PC-9 (cell line): ENCODE measurements at regions not wholly inside any gene's neighbourhood (a gene's known extent, or its start where the extent isn't known, plus 50 kb on each side); places are given as distances from the start of the nearest gene placed in this dataset.

ENCODE experiments used
- EZH2 ChIP-seq: fragments of 200-600 bp; sonication (generic); IDR thresholded peaks from 2 replicates; pipeline ENCODE4 v1.8.0; 2017; ENCODE audit warnings: antibody characterized with exemption, low read depth
- TF ChIP-seq, protein P1 (sequence below): fragments of 200-600 bp; sonication (generic); conservative IDR thresholded peaks from 2 replicates; pipeline ENCODE4 v1.6.1; 2017; ENCODE audit warnings: mixed run types, antibody characterized with exemption, mild to moderate bottlenecking, moderate library complexity

DNA sequence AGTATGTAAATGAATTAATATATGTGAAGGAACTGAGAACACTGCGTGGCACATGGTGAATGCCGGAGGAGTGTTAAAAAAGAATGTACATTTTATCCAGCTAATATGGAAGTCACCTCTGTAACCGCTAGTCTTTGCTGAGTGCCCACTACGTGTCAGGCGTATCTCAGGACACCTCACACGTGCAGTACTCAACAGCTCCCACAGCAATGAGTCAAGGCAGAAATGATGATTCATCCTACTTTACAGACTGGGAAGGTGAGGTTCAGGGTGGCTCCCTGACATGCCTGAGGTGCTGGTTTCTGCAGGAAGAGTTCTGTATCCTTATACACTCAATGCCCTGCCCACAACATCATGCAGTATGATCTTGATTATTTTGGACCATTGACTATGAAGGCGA lies 487.0 kb downstream of the HAPSTR1 start:
- TF ChIP-seq, protein P1, sequence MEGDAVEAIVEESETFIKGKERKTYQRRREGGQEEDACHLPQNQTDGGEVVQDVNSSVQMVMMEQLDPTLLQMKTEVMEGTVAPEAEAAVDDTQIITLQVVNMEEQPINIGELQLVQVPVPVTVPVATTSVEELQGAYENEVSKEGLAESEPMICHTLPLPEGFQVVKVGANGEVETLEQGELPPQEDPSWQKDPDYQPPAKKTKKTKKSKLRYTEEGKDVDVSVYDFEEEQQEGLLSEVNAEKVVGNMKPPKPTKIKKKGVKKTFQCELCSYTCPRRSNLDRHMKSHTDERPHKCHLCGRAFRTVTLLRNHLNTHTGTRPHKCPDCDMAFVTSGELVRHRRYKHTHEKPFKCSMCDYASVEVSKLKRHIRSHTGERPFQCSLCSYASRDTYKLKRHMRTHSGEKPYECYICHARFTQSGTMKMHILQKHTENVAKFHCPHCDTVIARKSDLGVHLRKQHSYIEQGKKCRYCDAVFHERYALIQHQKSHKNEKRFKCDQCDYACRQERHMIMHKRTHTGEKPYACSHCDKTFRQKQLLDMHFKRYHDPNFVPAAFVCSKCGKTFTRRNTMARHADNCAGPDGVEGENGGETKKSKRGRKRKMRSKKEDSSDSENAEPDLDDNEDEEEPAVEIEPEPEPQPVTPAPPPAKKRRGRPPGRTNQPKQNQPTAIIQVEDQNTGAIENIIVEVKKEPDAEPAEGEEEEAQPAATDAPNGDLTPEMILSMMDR = no peak
- TF ChIP-seq EZH2 = no peak
